ENCODE measurements at regions not wholly inside any gene's neighbourhood (a gene's known extent, or its start where the extent isn't known, plus 50 kb on each side); places are given as distances from the start of the nearest gene placed in this dataset.

- no TSS peak for BruUV-seq (replicated peaks)
- H3K9ac ChIP-seq (replicated peaks; ENCODE audit: extremely low read depth, insufficient read depth, low read length), result no peak overlapping the region
- H3K27ac ChIP-seq (ENCODE audit: insufficient read depth, low read depth, low read length), result no peak overlapping the region
- no peak for TF ChIP-seq FOS (IDR thresholded peaks at IDR 0.05; ENCODE audit: borderline replicate concordance, insufficient read depth, low read length)
- no peak for TF ChIP-seq JUN (IDR thresholded peaks at IDR 0.05; ENCODE audit: borderline replicate concordance, insufficient read depth, insufficient read length, low read depth)
- no peak for TF ChIP-seq GATA2 (IDR thresholded peaks at IDR 0.05; ENCODE audit: insufficient read depth, insufficient read length, low read depth, low read length)
- no peak for TF ChIP-seq MYC (IDR thresholded peaks at IDR 0.05; ENCODE audit: low read depth, low read length)
- no peak for TF ChIP-seq POLR2AphosphoS5 (IDR thresholded peaks at IDR 0.05; ENCODE audit: insufficient read depth, low read depth, low read length)
- no peak for TF ChIP-seq CTCF (IDR thresholded peaks at IDR 0.05; ENCODE audit: extremely low read depth in 1 of 2, insufficient read depth in 1 of 2, low read depth in 1 of 2, low read length in 2 of 2)
- TF ChIP-seq, protein P1, sequence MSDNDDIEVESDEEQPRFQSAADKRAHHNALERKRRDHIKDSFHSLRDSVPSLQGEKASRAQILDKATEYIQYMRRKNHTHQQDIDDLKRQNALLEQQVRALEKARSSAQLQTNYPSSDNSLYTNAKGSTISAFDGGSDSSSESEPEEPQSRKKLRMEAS (IDR thresholded peaks at IDR 0.05; ENCODE audit: insufficient read depth, insufficient read length), result no peak
- no peak for TF ChIP-seq EZH2 (IDR thresholded peaks at IDR 0.05; ENCODE audit: borderline replicate concordance, low read depth, low read length, severe bottlenecking)
- TF ChIP-seq POLR2A (IDR thresholded peaks at IDR 0.05; ENCODE audit: low read depth, low read length), result no peak
- no peaks in the 10 kb centered on the region for H3K36me3 ChIP-seq (ENCODE audit: control insufficient read depth in 2 of 2, extremely low read depth in 1 of 2, insufficient read depth in 2 of 2, low read length in 2 of 2)
- DNase-seq (ENCODE audit: low read depth, low spot score), result no peak
- no peaks in the 10 kb centered on the region for H3K4me1 ChIP-seq (ENCODE audit: control insufficient read depth, extremely low read depth, insufficient read depth, low read length)
- H3K79me2 ChIP-seq (ENCODE audit: control insufficient read depth, insufficient read depth, low read length), result no peaks in the 10 kb centered on the region
- no peak overlapping the region for H3K4me3 ChIP-seq (replicated peaks in 1 of 3; ENCODE audit: insufficient read depth in 1 of 3, low read depth in 1 of 3, low read length in 3 of 3)
- no peaks in the 10 kb centered on the region for H3K9me1 ChIP-seq (replicated peaks; ENCODE audit: control insufficient read depth, extremely low read depth, insufficient read depth, low read length)
- no peaks in the 10 kb centered on the region for H3K9me3 ChIP-seq (replicated peaks; ENCODE audit: control insufficient read depth, insufficient read depth, low read length)
- H4K20me1 ChIP-seq (replicated peaks; ENCODE audit: control insufficient read depth, extremely low read depth, insufficient read depth, low read length), result no peaks in the 10 kb centered on the region
- no peak overlapping the region for H2AFZ ChIP-seq (ENCODE audit: low read depth, low read length)
- no peaks in the 10 kb centered on the region for H3K27me3 ChIP-seq (ENCODE audit: control insufficient read depth in 2 of 2, insufficient read depth in 2 of 2, low read length in 2 of 2)
- intact Hi-C loops (cut with micrococcal nuclease), result no loop called here
- CTCF ChIA-PET, result no interaction called here
- dilution Hi-C loops (cut with MboI; ENCODE audit: extremely low pct_ligation_motif_present, low sequenced_read_pairs), result no loop called here
- POLR2A ChIA-PET, result no interaction called here
- no peak for FAIRE-seq
- no peak overlapping the region for H3K4me2 ChIP-seq (ENCODE audit: insufficient read depth, low read length)
These were observed 608.4 kb downstream of the AMY1C start for GRCh38 chr1:104358086-104358485.

Data from endothelial cell of umbilical vein (primary cell).